ENCODE measurements at regions not wholly inside any gene's neighbourhood (a gene's known extent, or its start where the extent isn't known, plus 50 kb on each side); places are given as distances from the start of the nearest gene placed in this dataset.
A peak's percentile ranks its signal among the peaks of the same experiment; 100 is the strongest.

- no peak overlapping the region for H3K4me3 ChIP-seq
- H3K27me3 ChIP-seq: no peaks in the 10 kb centered on the region
- H3K4me1 ChIP-seq: no peaks in the 10 kb centered on the region
- DNase-seq (ENCODE audit: low spot score in 2 of 2): no peak
- intact Hi-C loops (cut with DNase I): no loop called here
- peak in 1 of 3 experiments; percentile 15 for TF ChIP-seq CTCF (IDR thresholded peaks at IDR 0.05)
- no peaks in the 10 kb centered on the region for H3K9me3 ChIP-seq
- no peak overlapping the region for H3K27ac ChIP-seq
- H3K36me3 ChIP-seq: no peaks in the 10 kb centered on the region
These were observed 354.1 kb upstream of the MAP3K7 start for GRCh38 chr6:90940812-90941481.

GRCh38 chr6:90939906-90940305 is 353.0 kb upstream of the MAP3K7 start:
- TF ChIP-seq CTCF (IDR thresholded peaks at IDR 0.05): no peak
- Histone ChIP-seq H3K27me3 (no peaks in the 10 kb centered on the region), H3K36me3 (no peaks in the 10 kb centered on the region), H3K9me3 (no peaks in the 10 kb centered on the region), H3K4me3 (no peak overlapping the region), H3K27ac (no peak overlapping the region), H3K4me1 (no peaks in the 10 kb centered on the region)
- DNase-seq (ENCODE audit: low spot score in 2 of 2): no peak
- intact Hi-C loops (cut with DNase I): no loop called here

- no peak overlapping the region for H3K4me3 ChIP-seq
- intact Hi-C loops (cut with DNase I): no loop called here
- DNase-seq (ENCODE audit: low spot score in 2 of 2): no peak
- no peaks in the 10 kb centered on the region for H3K4me1 ChIP-seq
- no peaks in the 10 kb centered on the region for H3K27me3 ChIP-seq
- TF ChIP-seq CTCF (IDR thresholded peaks at IDR 0.05): no peak
- H3K9me3 ChIP-seq: no peaks in the 10 kb centered on the region
- no peak overlapping the region for H3K27ac ChIP-seq
- H3K36me3 ChIP-seq: no peaks in the 10 kb centered on the region
These were observed 351.2 kb upstream of the MAP3K7 start for GRCh38 chr6:90938122-90938521.

- Histone ChIP-seq H3K27me3 (no peaks in the 10 kb centered on the region), H3K4me1 (no peaks in the 10 kb centered on the region), H3K4me3 (no peak overlapping the region), H3K9me3 (no peaks in the 10 kb centered on the region), H3K36me3 (no peaks in the 10 kb centered on the region), H3K27ac (no peak overlapping the region)
- no peak for TF ChIP-seq CTCF (IDR thresholded peaks at IDR 0.05)
- intact Hi-C loops (cut with DNase I): no loop called here
- no peak for DNase-seq (ENCODE audit: low spot score in 2 of 2)
These were observed 349.4 kb upstream of the MAP3K7 start for GRCh38 chr6:90936286-90936685.

GRCh38 chr6:90934966-90935365 is 348.1 kb upstream of the MAP3K7 start:
- Histone ChIP-seq H3K27me3 (no peaks in the 10 kb centered on the region), H3K36me3 (no peaks in the 10 kb centered on the region), H3K9me3 (no peaks in the 10 kb centered on the region), H3K27ac (no peak overlapping the region), H3K4me1 (no peaks in the 10 kb centered on the region), H3K4me3 (no peak overlapping the region)
- no peak for DNase-seq (ENCODE audit: low spot score in 2 of 2)
- intact Hi-C loops (cut with DNase I): no loop called here
- TF ChIP-seq CTCF (IDR thresholded peaks at IDR 0.05): no peak

- H3K27ac ChIP-seq: no peak overlapping the region
- H3K9me3 ChIP-seq: no peaks in the 10 kb centered on the region
- DNase-seq (ENCODE audit: low spot score in 2 of 2): no peak
- no peak overlapping the region for H3K4me3 ChIP-seq
- no peaks in the 10 kb centered on the region for H3K36me3 ChIP-seq
- no peaks in the 10 kb centered on the region for H3K27me3 ChIP-seq
- intact Hi-C loops (cut with DNase I): no loop called here
- H3K4me1 ChIP-seq: no peaks in the 10 kb centered on the region
- no peak for TF ChIP-seq CTCF (IDR thresholded peaks at IDR 0.05)
These were observed 347.2 kb upstream of the MAP3K7 start for GRCh38 chr6:90934081-90934480.
